WTC11 (cell line): ENCODE measurements at regions not wholly inside any gene's neighbourhood (a gene's known extent, or its start where the extent isn't known, plus 50 kb on each side); places are given as distances from the start of the nearest gene placed in this dataset.

Experiments used
- ATAC-seq: fragments of 200-7000 bp; cut with Tn5 transposase; 2 replicates; pipeline ENCODE4 v1.10.0; 2021; ENCODE audit warnings: mild to moderate bottlenecking, moderate library complexity
- CTCF ChIA-PET: fragments of 300-600 bp; sonication (Branson Sonifier 250); formaldehyde crosslinking; loops from one replicate; lab custom pipeline; 2021; ENCODE audit warnings: antibody characterized with exemption; lab: Charles Lee
- POLR2A ChIA-PET: fragments of 350-600 bp; sonication (Branson Sonifier 250); formaldehyde crosslinking; loops from one replicate; lab custom pipeline; 2021; ENCODE audit warnings: antibody characterized with exemption; lab: Charles Lee
- DNase-seq: peaks from one replicate; pipeline ENCODE4 v3.0.0; 2021; ENCODE audit warnings: low spot score
- H3K27ac Mint-ChIP-seq: 2 replicates; pipeline ENCODE4 v1.8.0; 2021; ENCODE audit warnings: mixed read lengths
- H3K27me3 Mint-ChIP-seq: 2 replicates; pipeline ENCODE4 v1.8.0; 2021; ENCODE audit warnings: low read depth, mild to moderate bottlenecking, moderate library complexity, mixed read lengths
- H3K36me3 Mint-ChIP-seq: 2 replicates; pipeline ENCODE4 v1.8.0; 2021; ENCODE audit warnings: mixed read lengths
- H3K4me1 Mint-ChIP-seq: 2 replicates; pipeline ENCODE4 v1.8.0; 2022; ENCODE audit warnings: mixed read lengths
- H3K4me3 Mint-ChIP-seq: 2 replicates; pipeline ENCODE4 v1.8.0; 2021; ENCODE audit warnings: mild to moderate bottlenecking, moderate library complexity, mixed read lengths
- H3K9me3 Mint-ChIP-seq: 2 replicates; pipeline ENCODE4 v1.8.0; 2021; ENCODE audit warnings: mixed read lengths
- ATF1 ChIP-seq: sonication (generic); formaldehyde crosslinking; IDR thresholded peaks from 2 replicates; pipeline ENCODE4 v1.8.1; 2023; ENCODE audit warnings: mild to moderate bottlenecking, moderate library complexity, missing genetic modification reagents
- CREM ChIP-seq: sonication (generic); formaldehyde crosslinking; IDR thresholded peaks from 2 replicates; pipeline ENCODE4 v1.8.1; 2022; ENCODE audit warnings: mild to moderate bottlenecking, missing genetic modification reagents, moderate library complexity
- E2F5 ChIP-seq: sonication (generic); formaldehyde crosslinking; IDR thresholded peaks from 2 replicates; pipeline ENCODE4 v1.8.1; 2022; ENCODE audit warnings: mild to moderate bottlenecking, moderate library complexity, missing genetic modification reagents
- ELF4 ChIP-seq: sonication (generic); formaldehyde crosslinking; IDR thresholded peaks from 2 replicates; pipeline ENCODE4 v1.8.1; 2022; ENCODE audit warnings: low read depth, mild to moderate bottlenecking, moderate library complexity, missing genetic modification reagents
- EMX1 ChIP-seq: fragments of 250-450 bp; sonication (Bioruptor Pico); IDR thresholded peaks from 2 replicates; pipeline ENCODE4 v1.8.0; 2021; ENCODE audit warnings: mild to moderate bottlenecking
- ERG ChIP-seq: fragments of 250-450 bp; sonication (Bioruptor Pico); IDR thresholded peaks from 2 replicates; pipeline ENCODE4 v1.8.0; 2021; ENCODE audit warnings: mild to moderate bottlenecking
- ESRRA ChIP-seq: sonication (generic); formaldehyde crosslinking; IDR thresholded peaks from 2 replicates; pipeline ENCODE4 v1.8.1; 2022; ENCODE audit warnings: mild to moderate bottlenecking, missing genetic modification reagents, borderline replicate concordance
- FOXP4 ChIP-seq: sonication (generic); formaldehyde crosslinking; IDR thresholded peaks from 2 replicates; pipeline ENCODE4 v1.8.0; 2022; ENCODE audit warnings: mild to moderate bottlenecking, missing genetic modification reagents
- GABPB1 ChIP-seq: sonication (generic); formaldehyde crosslinking; IDR thresholded peaks from 2 replicates; pipeline ENCODE4 v1.8.1; 2023; ENCODE audit warnings: mild to moderate bottlenecking, missing genetic modification reagents
- HMGA2 ChIP-seq: fragments of 250-450 bp; sonication (Bioruptor Pico); IDR thresholded peaks from 2 replicates; pipeline ENCODE4 v1.4.0; 2021; ENCODE audit warnings: mild to moderate bottlenecking, moderate library complexity
- JUN ChIP-seq: sonication (generic); formaldehyde crosslinking; IDR thresholded peaks from 2 replicates; pipeline ENCODE4 v1.8.0; 2023; ENCODE audit warnings: mild to moderate bottlenecking, missing genetic modification reagents
- KAT7 ChIP-seq: sonication (generic); formaldehyde crosslinking; IDR thresholded peaks from 2 replicates; pipeline ENCODE4 v1.8.1; 2023; ENCODE audit warnings: missing genetic modification reagents, mild to moderate bottlenecking, borderline replicate concordance
- MYBL2 ChIP-seq: sonication (generic); formaldehyde crosslinking; IDR thresholded peaks from 2 replicates; pipeline ENCODE4 v1.8.1; 2023; ENCODE audit warnings: mild to moderate bottlenecking, moderate library complexity, missing genetic modification reagents
- SMAD4 ChIP-seq: sonication (generic); formaldehyde crosslinking; IDR thresholded peaks from 2 replicates; pipeline ENCODE4 v1.8.0; 2022; ENCODE audit warnings: mild to moderate bottlenecking, missing genetic modification reagents
- TCF7 ChIP-seq: sonication (generic); formaldehyde crosslinking; IDR thresholded peaks from 2 replicates; pipeline ENCODE4 v1.8.0; 2022; ENCODE audit warnings: mild to moderate bottlenecking, low read depth, missing genetic modification reagents, moderate library complexity
- TEAD1 ChIP-seq: sonication (generic); formaldehyde crosslinking; IDR thresholded peaks from 2 replicates; pipeline ENCODE4 v1.8.0; 2022; ENCODE audit warnings: mild to moderate bottlenecking, missing genetic modification reagents
- USF2 ChIP-seq: sonication (generic); formaldehyde crosslinking; IDR thresholded peaks from 2 replicates; pipeline ENCODE4 v1.8.1; 2023; ENCODE audit warnings: mild to moderate bottlenecking, missing genetic modification reagents, moderate library complexity
- ZNF416 ChIP-seq: fragments of 250-450 bp; sonication (Bioruptor Pico); IDR thresholded peaks from 2 replicates; pipeline ENCODE4 v1.9.0; 2021; ENCODE audit warnings: mild to moderate bottlenecking, inconsistent platforms
- ZNF423 ChIP-seq: fragments of 250-450 bp; sonication (Bioruptor Pico); IDR thresholded peaks from 2 replicates; pipeline ENCODE4 v2.1.2; 2022; ENCODE audit warnings: mild to moderate bottlenecking, moderate library complexity
- TF ChIP-seq, protein P1 (sequence below): sonication (generic); formaldehyde crosslinking; IDR thresholded peaks from 2 replicates; pipeline ENCODE4 v1.8.1; 2022; ENCODE audit warnings: low read depth, mild to moderate bottlenecking, moderate library complexity, missing genetic modification reagents, borderline replicate concordance
- TF ChIP-seq, protein P2 (sequence below): sonication (generic); formaldehyde crosslinking; IDR thresholded peaks from 2 replicates; pipeline ENCODE4 v1.8.1; 2022; ENCODE audit warnings: missing genetic modification reagents, borderline replicate concordance
- TF ChIP-seq, protein P3 (sequence below): sonication (generic); formaldehyde crosslinking; IDR thresholded peaks from 2 replicates; pipeline ENCODE4 v1.8.1; 2022; ENCODE audit warnings: mild to moderate bottlenecking, missing genetic modification reagents, moderate library complexity, borderline replicate concordance
- TF ChIP-seq, protein P4 (sequence below): sonication (generic); formaldehyde crosslinking; conservative IDR thresholded peaks from 2 replicates; pipeline ENCODE4 v1.8.1; 2022; ENCODE audit warnings: mild to moderate bottlenecking, missing genetic modification reagents
- TF ChIP-seq, protein P5 (sequence below): fragments of 250-450 bp; sonication (Bioruptor Pico); IDR thresholded peaks from 2 replicates; pipeline ENCODE4 v2.1.2; 2022; ENCODE audit warnings: mild to moderate bottlenecking, moderate library complexity

DNA sequence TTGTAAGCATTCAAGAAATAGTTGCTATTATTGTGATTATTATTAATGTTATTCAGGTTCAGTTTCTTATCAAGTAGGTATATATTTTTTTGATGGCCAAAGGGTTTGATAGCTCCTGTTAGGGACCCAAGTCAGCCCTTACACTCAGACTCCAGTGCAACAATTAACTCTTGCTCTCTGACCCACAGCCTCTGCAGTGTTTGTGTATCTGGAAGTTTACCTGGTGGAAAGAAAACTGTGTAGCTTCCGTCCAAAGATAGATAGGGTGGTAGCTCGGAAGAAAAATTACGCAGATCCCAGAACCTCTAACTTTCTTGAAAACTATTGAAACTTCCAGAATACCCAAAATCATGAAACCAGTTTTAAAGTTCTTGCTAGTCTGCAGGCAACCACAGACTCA is 58.6 kb upstream of the IGFBP2 start:
- Mint-ChIP-seq H3K27ac (no peak overlapping the region), H3K36me3 (peaks cover 10% of the 10 kb centered on the region), H3K27me3 (no peaks in the 10 kb centered on the region), H3K4me3 (no peak overlapping the region), H3K4me1 (peaks cover 8% of the 10 kb centered on the region), H3K9me3 (peaks cover 13% of the 10 kb centered on the region)
- POLR2A ChIA-PET, result no interaction called here
- CTCF ChIA-PET, result interaction anchor here (1.0 kb wide), 1 partner anchor 16 kb away, joined by 3 read pairs; no protein-coding TSS in a partner anchor
- ATAC-seq (no peak), DNase-seq (no peak)
- no peak for TF ChIP-seq CREM
- TF ChIP-seq KAT7 (CRISPR knock-in tag), result no peak
- TF ChIP-seq MYBL2 (CRISPR knock-in tag), result no peak
- TF ChIP-seq ERG, result no peak
- no peak for TF ChIP-seq SMAD4
- TF ChIP-seq ZNF423 (CRISPR knock-in tag), result no peak
- TF ChIP-seq GABPB1 (CRISPR knock-in tag), result no peak
- TF ChIP-seq, protein P1, sequence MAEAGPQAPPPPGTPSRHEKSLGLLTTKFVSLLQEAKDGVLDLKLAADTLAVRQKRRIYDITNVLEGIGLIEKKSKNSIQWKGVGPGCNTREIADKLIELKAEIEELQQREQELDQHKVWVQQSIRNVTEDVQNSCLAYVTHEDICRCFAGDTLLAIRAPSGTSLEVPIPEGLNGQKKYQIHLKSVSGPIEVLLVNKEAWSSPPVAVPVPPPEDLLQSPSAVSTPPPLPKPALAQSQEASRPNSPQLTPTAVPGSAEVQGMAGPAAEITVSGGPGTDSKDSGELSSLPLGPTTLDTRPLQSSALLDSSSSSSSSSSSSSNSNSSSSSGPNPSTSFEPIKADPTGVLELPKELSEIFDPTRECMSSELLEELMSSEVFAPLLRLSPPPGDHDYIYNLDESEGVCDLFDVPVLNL (CRISPR knock-in tag), result no peak
- TF ChIP-seq, protein P2, sequence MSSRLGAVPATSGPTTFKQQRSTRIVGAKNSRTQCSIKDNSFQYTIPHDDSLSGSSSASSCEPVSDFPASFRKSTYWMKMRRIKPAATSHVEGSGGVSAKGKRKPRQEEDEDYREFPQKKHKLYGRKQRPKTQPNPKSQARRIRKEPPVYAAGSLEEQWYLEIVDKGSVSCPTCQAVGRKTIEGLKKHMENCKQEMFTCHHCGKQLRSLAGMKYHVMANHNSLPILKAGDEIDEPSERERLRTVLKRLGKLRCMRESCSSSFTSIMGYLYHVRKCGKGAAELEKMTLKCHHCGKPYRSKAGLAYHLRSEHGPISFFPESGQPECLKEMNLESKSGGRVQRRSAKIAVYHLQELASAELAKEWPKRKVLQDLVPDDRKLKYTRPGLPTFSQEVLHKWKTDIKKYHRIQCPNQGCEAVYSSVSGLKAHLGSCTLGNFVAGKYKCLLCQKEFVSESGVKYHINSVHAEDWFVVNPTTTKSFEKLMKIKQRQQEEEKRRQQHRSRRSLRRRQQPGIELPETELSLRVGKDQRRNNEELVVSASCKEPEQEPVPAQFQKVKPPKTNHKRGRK (CRISPR knock-in tag), result no peak
- TF ChIP-seq ESRRA, result no peak
- no peak for TF ChIP-seq TCF7 (CRISPR knock-in tag)
- TF ChIP-seq, protein P3, sequence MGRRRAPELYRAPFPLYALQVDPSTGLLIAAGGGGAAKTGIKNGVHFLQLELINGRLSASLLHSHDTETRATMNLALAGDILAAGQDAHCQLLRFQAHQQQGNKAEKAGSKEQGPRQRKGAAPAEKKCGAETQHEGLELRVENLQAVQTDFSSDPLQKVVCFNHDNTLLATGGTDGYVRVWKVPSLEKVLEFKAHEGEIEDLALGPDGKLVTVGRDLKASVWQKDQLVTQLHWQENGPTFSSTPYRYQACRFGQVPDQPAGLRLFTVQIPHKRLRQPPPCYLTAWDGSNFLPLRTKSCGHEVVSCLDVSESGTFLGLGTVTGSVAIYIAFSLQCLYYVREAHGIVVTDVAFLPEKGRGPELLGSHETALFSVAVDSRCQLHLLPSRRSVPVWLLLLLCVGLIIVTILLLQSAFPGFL, result no peak

DNA sequence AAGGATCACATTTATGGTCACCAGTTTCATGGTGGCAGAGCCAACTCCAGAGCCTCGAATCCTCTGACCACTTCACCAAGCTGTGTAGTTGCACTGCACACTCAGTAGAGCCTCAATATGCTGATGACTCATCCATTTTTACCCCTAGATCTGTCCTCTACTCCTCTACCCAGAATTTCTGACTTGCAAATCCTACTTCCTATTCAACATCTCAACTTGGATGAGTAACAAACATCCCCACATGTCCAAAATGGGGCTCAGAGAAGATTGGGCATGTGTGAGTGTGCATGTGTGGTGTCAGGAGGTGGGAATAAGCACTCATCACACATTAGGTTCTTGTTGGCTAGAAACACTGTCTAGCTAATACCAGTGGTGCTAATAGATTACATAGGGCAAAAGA is 57.8 kb upstream of the IGFBP2 start:
- no peak overlapping the region for H3K27ac Mint-ChIP-seq
- ChIA-PET POLR2A (no interaction called here), CTCF (interaction anchor here (1.7 kb wide), 1 partner anchor 56 kb away, joined by 3 read pairs; no protein-coding TSS in a partner anchor)
- H3K4me1 Mint-ChIP-seq, result 0 out of 2 replicates have a peak, but pooled peaks cover 4% of the 10 kb centered on the region
- no peak overlapping the region for H3K4me3 Mint-ChIP-seq
- H3K9me3 Mint-ChIP-seq, result peaks cover 13% of the 10 kb centered on the region
- peaks cover 10% of the 10 kb centered on the region for H3K36me3 Mint-ChIP-seq
- H3K27me3 Mint-ChIP-seq, result no peaks in the 10 kb centered on the region
- ATAC-seq (no peak), DNase-seq (no peak)
- no peak for TF ChIP-seq ESRRA
- no peak for TF ChIP-seq ELF4 (CRISPR knock-in tag)
- TF ChIP-seq EMX1, result no peak
- TF ChIP-seq ATF1 (CRISPR knock-in tag), result no peak
- TF ChIP-seq ZNF416 (CRISPR knock-in tag), result no peak
- no peak for TF ChIP-seq FOXP4 (CRISPR knock-in tag)
- TF ChIP-seq, protein P1 (CRISPR knock-in tag), result no peak
- TF ChIP-seq E2F5, result no peak
- TF ChIP-seq, protein P4, sequence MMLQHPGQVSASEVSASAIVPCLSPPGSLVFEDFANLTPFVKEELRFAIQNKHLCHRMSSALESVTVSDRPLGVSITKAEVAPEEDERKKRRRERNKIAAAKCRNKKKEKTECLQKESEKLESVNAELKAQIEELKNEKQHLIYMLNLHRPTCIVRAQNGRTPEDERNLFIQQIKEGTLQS (CRISPR knock-in tag), result no peak
- TF ChIP-seq TEAD1 (CRISPR knock-in tag), result no peak
- TF ChIP-seq USF2 (CRISPR knock-in tag), result no peak
- no peak for TF ChIP-seq HMGA2
- no peak for TF ChIP-seq JUN (CRISPR knock-in tag)
- TF ChIP-seq, protein P5, sequence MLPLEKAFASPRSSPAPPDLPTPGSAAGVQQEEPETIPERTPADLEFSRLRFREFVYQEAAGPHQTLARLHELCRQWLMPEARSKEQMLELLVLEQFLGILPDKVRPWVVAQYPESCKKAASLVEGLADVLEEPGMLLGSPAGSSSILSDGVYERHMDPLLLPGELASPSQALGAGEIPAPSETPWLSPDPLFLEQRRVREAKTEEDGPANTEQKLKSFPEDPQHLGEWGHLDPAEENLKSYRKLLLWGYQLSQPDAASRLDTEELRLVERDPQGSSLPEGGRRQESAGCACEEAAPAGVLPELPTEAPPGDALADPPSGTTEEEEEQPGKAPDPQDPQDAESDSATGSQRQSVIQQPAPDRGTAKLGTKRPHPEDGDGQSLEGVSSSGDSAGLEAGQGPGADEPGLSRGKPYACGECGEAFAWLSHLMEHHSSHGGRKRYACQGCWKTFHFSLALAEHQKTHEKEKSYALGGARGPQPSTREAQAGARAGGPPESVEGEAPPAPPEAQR (CRISPR knock-in tag), result no peak
